Muscle layer of duodenum (tissue), 2 donors: ENCODE measurements at regions not wholly inside any gene's neighbourhood (a gene's known extent, or its start where the extent isn't known, plus 50 kb on each side); places are given as distances from the start of the nearest gene placed in this dataset.
"Not testable (repeated sequence)": the region's sequence is repeated elsewhere in the genome, so short reads cannot be mapped to it uniquely, and the experiment has no call there.

Experiments
- H3K27ac ChIP-seq: one replicate; pipeline ENCODE4 v1.7.0; 2013; ENCODE audit warnings: mild to moderate bottlenecking, low read length
- H3K27me3 ChIP-seq: one replicate; pipeline ENCODE4 v1.7.0; 2013; ENCODE audit warnings: low read depth, mild to moderate bottlenecking, control low read depth, low read length
- H3K36me3 ChIP-seq, 2 donors: one replicate each; pipeline ENCODE4 v1.7.0; 2013; ENCODE audit warnings: low read length in 2 of 2, control low read depth in 1 of 2, mild to moderate bottlenecking in 1 of 2; ENCODE audit not compliant: insufficient read depth in 2 of 2, control insufficient read depth in 1 of 2
- H3K4me1 ChIP-seq, 2 donors: one replicate each; pipeline ENCODE4 v1.7.0; 2013; ENCODE audit warnings: low read length in 2 of 2, mild to moderate bottlenecking in 2 of 2, control low read depth in 1 of 2, moderate library complexity in 1 of 2; ENCODE audit not compliant: insufficient read depth in 2 of 2, control insufficient read depth in 1 of 2
- H3K4me3 ChIP-seq, 2 donors: one replicate each; pipeline ENCODE4 v1.7.0; 2013; ENCODE audit warnings: low read length in 2 of 2, low read depth in 1 of 2, mild to moderate bottlenecking in 1 of 2
- H3K9me3 ChIP-seq, 2 donors: one replicate each; pipeline ENCODE4 v1.7.0; 2013; ENCODE audit warnings: low read length in 2 of 2, control low read depth in 1 of 2, mild to moderate bottlenecking in 1 of 2; ENCODE audit not compliant: control insufficient read depth in 1 of 2
- donor health status: healthy.

DNA sequence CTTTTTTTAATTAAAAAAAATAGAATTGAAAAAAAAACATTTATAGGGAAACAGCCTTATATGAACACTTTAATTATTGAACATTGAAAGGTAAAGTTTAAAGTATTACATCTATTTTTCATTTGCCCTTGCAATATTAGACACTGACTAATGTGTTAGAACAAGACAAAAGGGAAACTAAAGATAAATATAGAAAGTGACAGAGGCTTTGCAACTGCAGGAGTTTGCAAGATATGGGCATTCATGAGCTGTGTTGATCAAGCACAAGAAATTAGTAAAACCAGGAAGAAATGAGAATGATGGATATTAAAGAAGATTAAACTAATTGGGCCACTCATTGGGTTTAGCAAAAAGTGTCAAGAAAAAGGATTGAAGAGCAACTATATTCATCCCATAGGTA, 1097.7 kb upstream of the CELF4 start:
- Histone ChIP-seq H3K9me3 (no peaks in the 10 kb centered on the region), H3K4me3 (no peak overlapping the region), H3K27me3 (no peaks in the 10 kb centered on the region), H3K27ac (no peak overlapping the region), H3K36me3 (no peaks in the 10 kb centered on the region), H3K4me1 (no peaks in the 10 kb centered on the region)

DNA sequence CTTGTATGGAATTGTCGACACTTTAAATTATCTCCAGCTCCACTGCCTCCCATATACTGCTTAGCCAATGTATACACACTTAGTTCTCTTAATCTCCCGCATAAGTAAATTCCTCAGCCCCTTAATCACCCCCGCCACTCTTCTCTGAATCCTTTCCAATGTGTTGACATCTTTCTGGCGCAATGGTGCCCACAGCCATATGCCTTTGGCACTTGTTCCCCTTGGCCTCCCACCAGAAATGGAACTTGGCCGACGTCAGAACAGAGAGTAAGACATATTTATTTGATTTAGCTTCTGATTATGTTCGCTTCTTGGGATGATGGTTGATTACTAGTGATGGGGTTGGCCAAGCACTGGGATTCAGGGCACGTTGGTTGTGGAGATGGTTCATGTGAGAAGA, 1089.3 kb upstream of the CELF4 start:
- Histone ChIP-seq H3K9me3 (no peaks in the 10 kb centered on the region), H3K4me3 (no peak overlapping the region), H3K27me3 (no peaks in the 10 kb centered on the region), H3K27ac (no peak overlapping the region), H3K36me3 (no peaks in the 10 kb centered on the region), H3K4me1 (no peaks in the 10 kb centered on the region)

DNA sequence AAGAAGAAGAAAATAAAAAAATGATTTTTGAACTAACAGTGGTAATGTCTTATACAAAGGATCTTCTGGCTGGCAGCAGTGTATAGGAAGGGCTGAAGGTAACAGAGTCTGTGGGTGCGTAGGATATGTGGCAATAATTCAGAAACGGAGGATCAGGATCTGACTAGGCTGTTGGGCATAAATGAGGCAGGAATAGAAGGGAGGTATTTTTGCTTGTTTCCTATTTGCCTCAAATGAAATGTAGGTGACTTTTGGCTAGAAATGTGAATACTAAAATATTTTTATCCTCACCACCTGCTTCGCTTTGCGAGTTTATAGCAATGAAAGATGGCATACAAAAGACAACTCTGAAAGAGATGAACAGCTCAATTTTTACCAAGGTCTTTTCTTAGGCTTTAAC, 1086.1 kb upstream of the CELF4 start:
- no peaks in the 10 kb centered on the region for H3K27me3 ChIP-seq
- H3K4me1 ChIP-seq = no peaks in the 10 kb centered on the region
- H3K36me3 ChIP-seq = no peaks in the 10 kb centered on the region
- H3K9me3 ChIP-seq = no peaks in the 10 kb centered on the region
- no peak overlapping the region for H3K27ac ChIP-seq
- no peak overlapping the region for H3K4me3 ChIP-seq

DNA sequence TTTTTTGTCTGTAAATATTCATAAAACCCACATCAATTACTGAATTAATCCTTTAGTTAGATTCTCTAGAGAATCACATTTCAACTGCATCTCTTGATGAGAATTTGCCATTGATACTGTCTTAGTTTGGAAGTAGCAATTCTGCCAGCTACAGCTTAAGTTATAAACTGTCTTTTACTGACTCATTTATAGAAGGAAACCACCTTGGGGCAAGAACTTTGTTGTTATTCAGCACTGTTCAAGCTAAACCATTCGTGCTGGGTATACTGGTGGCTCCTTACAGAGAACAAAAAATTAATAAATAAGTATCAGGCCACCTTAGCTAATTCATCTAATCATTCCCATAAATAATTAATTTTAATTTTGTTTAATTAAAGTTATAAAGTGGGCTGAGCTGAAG, 1082.6 kb upstream of the CELF4 start:
- H3K4me3 ChIP-seq = no peak overlapping the region
- no peaks in the 10 kb centered on the region for H3K36me3 ChIP-seq
- no peaks in the 10 kb centered on the region for H3K27me3 ChIP-seq
- H3K27ac ChIP-seq = no peak overlapping the region
- no peaks in the 10 kb centered on the region for H3K9me3 ChIP-seq
- no peaks in the 10 kb centered on the region for H3K4me1 ChIP-seq

DNA sequence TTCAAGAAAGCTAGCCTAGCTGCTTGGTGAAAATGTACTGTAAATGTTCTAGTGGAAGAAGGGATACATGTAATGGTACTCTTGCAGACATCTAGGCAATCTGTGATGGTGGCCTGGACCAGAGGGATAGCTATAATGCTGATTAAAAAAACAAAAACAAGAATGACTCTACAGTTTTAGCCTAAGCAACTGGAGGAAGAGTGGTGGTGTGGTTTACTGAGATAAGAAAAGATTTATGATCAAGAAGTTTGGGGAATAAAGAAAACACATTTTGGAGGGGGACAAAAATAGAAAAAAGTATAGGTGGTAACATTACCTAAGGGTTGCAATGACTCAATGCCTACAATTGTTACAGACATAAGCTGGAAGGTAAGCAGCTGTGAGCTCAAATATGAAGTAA, 1080.7 kb upstream of the CELF4 start:
- no peaks in the 10 kb centered on the region for H3K36me3 ChIP-seq
- H3K4me1 ChIP-seq = no peaks in the 10 kb centered on the region
- no peak overlapping the region for H3K4me3 ChIP-seq
- H3K27me3 ChIP-seq = no peaks in the 10 kb centered on the region
- H3K27ac ChIP-seq = no peak overlapping the region
- H3K9me3 ChIP-seq = no peaks in the 10 kb centered on the region

DNA sequence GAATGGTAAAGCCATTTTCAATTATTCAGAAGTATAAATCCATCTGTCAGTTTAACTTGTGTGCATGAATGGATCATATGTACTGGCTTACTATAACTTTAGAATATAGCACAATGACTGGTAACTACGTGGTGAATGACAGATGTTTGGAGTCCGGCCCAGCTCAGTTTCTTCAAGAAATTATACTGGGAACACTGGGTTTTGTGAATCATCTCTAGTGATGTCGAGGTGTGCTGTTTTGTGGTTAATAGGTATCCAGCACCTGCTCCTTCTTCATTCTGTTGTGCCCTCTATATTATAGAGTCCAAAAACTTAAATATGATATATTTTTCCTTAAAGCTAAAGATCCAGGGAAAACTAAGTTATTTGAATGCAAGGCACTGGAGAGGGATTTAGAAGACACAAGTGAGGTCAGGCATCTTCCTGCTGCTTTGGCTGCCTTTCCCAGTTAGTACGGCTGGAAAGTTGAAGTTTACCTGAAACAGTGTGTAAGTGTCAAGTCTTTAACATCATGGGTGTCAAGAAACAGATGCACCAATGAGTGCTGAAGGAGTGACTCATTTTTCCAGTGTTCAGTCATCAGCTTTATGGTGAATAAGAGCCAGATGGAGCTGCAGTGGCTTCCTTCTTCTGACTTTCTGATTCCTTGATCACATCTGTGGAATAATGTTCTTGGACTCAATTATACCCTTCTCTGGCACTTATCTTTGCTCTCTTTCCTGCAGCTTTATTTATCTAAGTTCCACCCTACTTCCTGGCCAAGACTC, 1079.5 kb upstream of the CELF4 start:
- no peaks in the 10 kb centered on the region for H3K36me3 ChIP-seq
- no peaks in the 10 kb centered on the region for H3K4me1 ChIP-seq
- H3K27ac ChIP-seq = no peak overlapping the region
- H3K4me3 ChIP-seq = no peak overlapping the region
- no peaks in the 10 kb centered on the region for H3K27me3 ChIP-seq
- H3K9me3 ChIP-seq = no peaks in the 10 kb centered on the region

DNA sequence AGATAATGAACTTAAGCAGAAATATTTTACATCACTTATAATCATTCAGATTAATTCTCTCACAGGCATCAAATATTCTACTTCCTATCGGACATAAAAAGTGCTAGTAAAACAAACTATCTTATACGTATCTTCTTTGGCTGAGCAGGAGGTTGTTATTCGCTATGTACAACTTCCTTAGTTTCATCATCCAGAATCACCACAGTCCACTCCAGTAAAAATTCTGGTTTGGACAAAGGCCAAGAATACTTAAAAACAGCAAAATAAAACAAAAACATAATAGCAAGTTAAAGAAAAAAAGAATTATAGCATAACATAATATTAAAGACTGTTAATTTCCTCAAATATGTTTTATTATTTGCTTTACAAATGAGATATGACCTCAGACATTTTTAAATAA, 1077.1 kb upstream of the CELF4 start:
- H3K27me3 ChIP-seq = no peaks in the 10 kb centered on the region
- no peaks in the 10 kb centered on the region for H3K36me3 ChIP-seq
- peaks cover 0 to 9% of the 10 kb centered on the region in 2 donors for H3K9me3 ChIP-seq
- no peaks in the 10 kb centered on the region for H3K4me1 ChIP-seq
- H3K27ac ChIP-seq = no peak overlapping the region
- H3K4me3 ChIP-seq = no peak overlapping the region

DNA sequence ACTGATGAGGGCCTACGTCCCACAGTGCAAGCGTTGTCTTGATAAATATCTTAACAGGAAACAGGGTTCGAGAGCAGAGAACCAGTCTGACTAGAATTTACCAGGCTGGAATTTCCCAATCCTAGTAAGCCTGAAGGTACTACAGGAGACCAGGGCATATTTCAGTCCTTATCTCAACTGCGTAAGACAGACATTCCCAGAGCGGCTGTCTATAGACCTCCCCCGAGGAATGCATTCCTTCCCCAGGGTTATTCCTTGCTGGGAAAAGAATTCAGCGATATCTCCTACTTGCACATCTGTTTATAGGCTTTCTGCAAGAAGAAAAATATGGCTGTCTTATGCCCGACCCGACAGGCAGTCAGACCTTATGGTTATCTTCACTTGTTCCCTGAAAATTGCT, 1074.1 kb upstream of the CELF4 start:
- not testable (repeated sequence) for H3K27me3 ChIP-seq, H3K36me3 ChIP-seq, H3K4me3 ChIP-seq, H3K4me1 ChIP-seq, H3K27ac ChIP-seq, H3K9me3 ChIP-seq

DNA sequence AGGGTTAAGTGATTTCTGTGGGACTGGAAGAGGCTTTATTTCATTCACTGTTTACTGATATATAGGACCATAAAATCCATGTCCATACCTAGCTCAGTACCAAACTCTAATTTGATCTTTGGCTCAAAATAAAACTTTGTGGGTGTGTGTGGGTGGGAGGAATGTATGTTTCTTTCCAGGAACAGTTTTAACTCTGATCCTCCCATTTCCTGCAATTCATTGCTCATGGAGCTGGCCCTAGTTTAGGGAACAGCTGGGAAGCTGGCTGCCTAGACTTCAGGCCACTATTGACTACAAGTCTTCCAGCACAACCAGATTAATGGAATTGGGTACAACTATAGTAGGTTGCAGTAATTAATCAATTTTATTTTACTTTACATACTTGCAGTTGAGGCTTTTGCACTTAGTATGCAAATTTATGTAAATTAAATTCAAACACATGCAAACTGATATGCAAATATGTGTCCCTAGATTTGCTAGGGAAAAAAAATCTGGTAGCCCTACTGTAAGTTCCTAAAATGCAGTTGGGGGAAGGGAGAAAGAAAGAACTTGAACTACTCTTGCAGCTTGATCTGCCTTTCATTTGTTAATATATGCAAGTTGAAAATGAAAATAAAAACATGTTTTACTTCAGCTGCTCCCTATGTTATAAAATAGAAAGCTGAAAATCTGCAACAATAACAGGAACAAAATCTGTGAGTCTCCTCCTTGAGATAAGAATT, 1070.3 kb upstream of the CELF4 start:
- Histone ChIP-seq H3K9me3 (peaks cover 0 to 9% of the 10 kb centered on the region in 2 donors), H3K27me3 (no peaks in the 10 kb centered on the region), H3K4me3 (no peak overlapping the region), H3K27ac (no peak overlapping the region), H3K4me1 (no peaks in the 10 kb centered on the region), H3K36me3 (no peaks in the 10 kb centered on the region)

DNA sequence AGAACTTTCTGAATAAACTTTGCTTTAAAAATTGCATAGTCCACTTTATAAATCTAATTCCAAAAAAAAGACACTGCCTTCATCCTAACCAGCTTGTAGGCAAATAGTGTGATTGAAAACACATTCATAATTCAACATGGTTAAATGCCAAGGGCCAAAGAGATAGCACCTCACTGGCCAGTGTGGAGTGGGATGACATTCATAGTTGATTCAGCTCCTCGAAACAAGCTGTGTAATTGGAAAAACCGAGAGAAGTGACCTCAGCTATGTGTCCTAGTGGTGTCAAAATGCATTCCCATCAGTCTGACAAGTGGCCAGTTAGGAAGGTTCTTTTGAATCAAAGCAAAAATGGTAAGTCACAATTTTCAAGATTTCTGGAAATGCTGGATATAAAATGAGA, 1068.5 kb upstream of the CELF4 start:
- no peak overlapping the region for H3K27ac ChIP-seq
- no peaks in the 10 kb centered on the region for H3K36me3 ChIP-seq

DNA sequence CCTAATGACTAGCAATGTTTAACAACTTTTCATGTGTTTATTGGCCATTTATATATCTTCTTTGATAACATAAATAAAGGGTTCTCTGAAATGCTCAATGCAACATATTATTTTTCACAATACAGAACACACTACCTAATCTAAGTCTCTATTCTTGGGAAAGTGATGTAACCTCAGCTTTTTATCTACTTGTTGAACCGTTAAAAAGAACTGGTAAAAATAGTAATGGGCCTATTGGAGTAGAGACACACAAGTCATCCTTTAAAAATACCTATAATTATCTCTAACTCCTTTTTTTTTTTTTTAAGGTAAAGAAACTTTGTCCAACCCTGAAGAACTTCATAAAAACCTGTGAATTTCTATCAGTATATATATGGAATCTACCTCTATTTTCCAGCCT, 1067.7 kb upstream of the CELF4 start:
- Histone ChIP-seq H3K27me3 (no peaks in the 10 kb centered on the region), H3K4me1 (no peaks in the 10 kb centered on the region), H3K4me3 (no peak overlapping the region), H3K27ac (no peak overlapping the region), H3K9me3 (no peaks in the 10 kb centered on the region), H3K36me3 (no peaks in the 10 kb centered on the region)

More for the DNA sequence above, 1068.5 kb upstream of the CELF4 start:
- H3K9me3 ChIP-seq = peaks cover 0 to 3% of the 10 kb centered on the region in 2 donors
- H3K27me3 ChIP-seq = no peaks in the 10 kb centered on the region
- no peak overlapping the region for H3K4me3 ChIP-seq
- H3K4me1 ChIP-seq = no peaks in the 10 kb centered on the region

DNA sequence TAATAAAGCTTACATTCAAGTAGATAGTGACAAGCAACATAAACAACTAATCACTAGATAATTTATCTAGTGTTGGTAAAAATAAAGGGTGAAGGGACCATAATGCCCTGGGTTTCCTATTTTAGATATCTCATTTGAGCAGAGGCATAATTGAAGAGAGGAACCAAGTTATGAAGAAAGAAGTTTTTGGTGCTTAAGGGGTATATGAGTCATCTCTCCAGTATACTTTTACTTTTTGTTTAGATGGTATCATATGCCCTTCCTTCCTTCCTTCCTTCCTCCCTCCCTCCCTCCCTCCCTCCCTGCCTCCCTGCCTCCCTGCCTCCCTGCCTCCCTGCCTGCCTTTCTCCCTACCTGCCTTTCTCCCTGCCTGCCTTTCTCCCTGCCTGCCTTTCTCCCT, 1053.5 kb upstream of the CELF4 start:
- Histone ChIP-seq H3K9me3 (no peaks in the 10 kb centered on the region), H3K4me1 (no peaks in the 10 kb centered on the region), H3K36me3 (no peaks in the 10 kb centered on the region), H3K27ac (no peak overlapping the region), H3K4me3 (no peak overlapping the region), H3K27me3 (no peaks in the 10 kb centered on the region)
